GM18498 (cell line): ENCODE measurements at regions not wholly inside any gene's neighbourhood (a gene's known extent, or its start where the extent isn't known, plus 50 kb on each side); places are given as distances from the start of the nearest gene placed in this dataset.
"Not testable (repeated sequence)": the region's sequence is repeated elsewhere in the genome, so short reads cannot be mapped to it uniquely, and the experiment has no call there.

Source experiments
- ATAC-seq: cut with Tn5 transposase; IDR thresholded peaks from one replicate; pipeline ENCODE4 v1.9.1; 2021; ENCODE audit warnings: mild to moderate bottlenecking, moderate library complexity; ENCODE audit not compliant: unreplicated experiment

DNA sequence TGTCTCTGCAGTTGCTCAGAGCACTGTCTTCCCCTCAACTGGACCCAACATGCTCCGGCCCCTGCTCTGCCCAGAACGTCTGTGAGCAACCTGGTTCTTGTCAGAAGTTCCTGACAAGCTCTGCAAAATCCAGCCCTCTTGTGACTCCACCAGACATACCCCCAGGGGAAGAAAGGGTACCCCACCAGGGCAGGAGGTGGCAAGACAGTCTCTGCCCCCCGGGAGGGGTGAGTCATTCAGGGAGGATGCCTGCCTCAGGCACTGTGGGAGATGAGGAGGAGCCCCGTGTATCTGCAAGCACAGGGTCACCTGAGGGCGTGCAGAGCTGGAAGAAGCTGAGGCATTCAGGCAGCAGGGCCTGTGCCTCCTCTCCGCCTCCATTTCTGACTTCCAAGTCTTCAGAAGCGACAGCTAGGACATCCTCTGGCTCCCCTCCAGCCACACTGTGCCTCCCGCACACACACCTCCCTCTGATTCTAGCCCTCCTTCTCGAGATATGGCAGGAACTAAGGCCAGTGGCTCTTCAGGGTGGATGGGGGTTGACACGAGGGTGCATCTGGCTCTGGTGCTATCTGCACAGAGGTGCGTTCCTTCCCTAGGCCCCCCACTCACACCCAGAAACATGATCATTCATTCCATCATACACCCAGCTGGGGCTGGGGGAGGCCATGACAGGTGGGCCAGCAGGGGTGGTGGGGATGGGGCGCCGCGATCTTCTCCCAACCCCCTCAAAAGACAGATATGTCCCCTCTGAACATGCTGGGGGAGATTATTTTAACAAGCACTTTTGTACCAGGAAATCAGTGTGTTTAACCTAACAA is 222.2 kb downstream of the CYP26B1 start:
- ATAC-seq, result no peak

DNA sequence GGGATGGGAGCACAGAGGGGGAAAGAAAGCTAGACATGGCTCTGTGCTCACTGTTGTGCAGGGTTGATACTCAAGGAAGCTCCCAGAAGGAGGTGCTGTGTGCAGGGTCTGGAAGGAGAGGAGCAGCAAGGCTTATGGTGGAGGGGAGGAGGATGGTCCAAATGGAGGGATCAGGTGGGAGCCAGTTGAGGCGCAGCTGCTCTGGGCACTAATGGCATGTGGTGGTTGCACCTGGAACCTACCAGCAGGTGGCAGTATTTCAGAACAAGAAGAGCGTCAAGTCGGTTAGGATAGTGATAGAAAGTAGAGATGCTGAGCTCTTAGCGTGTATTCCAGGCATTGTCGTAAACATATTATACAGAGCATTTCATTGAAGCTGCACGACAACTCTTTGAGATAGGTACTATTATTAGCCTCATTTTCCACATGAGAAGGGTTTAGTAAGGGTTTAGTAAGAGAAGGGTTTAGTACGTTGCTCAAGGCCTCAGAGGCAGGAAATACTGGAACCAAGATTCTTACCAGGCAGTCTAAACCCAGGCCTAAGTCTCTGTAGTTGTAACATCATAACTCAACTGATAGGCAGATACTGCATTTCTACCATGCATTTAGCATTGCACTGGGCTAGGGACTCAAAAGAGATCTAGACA is 223.7 kb downstream of the CYP26B1 start:
- peak; percentile 77 for ATAC-seq

GRCh38 chr2:71923143-71923525 is 224.5 kb downstream of the CYP26B1 start:
- no peak for ATAC-seq

- no peak for ATAC-seq
Measured at GRCh38 chr2:71922499-71923142, 225.0 kb downstream of the CYP26B1 start.

DNA sequence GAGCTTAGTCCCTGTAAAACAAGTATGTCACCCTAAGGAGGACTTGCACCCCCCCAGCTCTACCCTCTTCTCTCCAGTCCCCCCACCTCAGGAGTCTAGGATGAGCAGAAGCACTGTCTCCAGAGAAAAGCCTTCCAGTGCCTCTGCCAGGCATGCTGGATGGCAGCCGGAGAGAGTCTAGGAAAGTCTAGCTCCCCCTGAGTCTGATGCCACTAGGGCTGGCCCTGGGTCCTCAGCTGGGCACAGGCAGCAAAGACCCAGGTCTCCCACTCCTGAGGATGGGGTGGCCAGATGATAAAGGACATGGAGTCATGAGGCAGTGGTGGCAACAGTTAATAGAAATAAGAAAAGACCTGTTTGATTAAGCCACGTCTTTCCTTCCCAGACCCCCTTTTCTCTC is 225.6 kb downstream of the CYP26B1 start:
- no peak for ATAC-seq

DNA sequence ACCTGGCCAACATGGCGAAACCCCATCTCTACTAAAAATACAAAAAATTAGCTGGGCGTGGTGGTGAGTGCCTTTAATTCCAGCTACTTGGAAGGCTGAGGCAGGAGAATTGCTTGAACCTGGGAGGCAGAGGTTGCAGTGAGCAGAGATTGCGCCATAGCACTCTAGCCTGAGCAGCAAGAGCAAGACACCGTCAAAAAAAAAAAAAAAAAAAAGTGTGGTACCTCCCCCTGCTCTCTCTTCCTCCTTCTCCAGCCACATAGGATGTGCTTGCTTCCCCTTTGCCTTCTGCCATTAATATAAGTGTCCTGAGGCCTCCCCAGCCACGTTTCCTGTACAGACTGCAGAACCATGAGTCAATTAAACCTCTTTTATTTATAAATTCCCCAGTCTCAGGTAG is 226.8 kb downstream of the CYP26B1 start:
- ATAC-seq, result not testable (repeated sequence)

- ATAC-seq, result no peak
Measured at GRCh38 chr2:71919708-71920107, 228.0 kb downstream of the CYP26B1 start.

DNA sequence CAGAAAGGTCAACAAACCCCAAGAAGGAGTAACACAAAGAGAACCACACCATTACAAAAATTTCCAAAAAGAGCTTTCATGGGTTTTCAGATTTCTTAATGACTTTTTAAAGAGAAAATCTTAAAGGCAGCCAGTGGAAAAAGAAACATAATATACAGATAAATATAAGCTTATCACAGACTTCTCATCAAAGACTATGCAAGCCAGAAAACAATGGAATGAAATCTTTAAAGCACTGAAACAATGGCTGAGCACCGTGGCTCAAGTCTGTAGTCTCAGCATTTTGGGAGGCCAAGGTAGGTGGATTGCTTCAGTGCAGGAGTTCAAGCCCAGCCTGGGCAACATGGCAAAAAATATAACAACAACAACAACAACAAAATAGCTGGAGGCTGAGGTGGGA is 237.4 kb downstream of the CYP26B1 start:
- ATAC-seq, result no peak

GRCh38 chr2:71908798-71909197 is 238.9 kb downstream of the CYP26B1 start:
- no peak for ATAC-seq

- ATAC-seq, result no peak
Measured at GRCh38 chr2:71907503-71907902, 240.2 kb downstream of the CYP26B1 start.

DNA sequence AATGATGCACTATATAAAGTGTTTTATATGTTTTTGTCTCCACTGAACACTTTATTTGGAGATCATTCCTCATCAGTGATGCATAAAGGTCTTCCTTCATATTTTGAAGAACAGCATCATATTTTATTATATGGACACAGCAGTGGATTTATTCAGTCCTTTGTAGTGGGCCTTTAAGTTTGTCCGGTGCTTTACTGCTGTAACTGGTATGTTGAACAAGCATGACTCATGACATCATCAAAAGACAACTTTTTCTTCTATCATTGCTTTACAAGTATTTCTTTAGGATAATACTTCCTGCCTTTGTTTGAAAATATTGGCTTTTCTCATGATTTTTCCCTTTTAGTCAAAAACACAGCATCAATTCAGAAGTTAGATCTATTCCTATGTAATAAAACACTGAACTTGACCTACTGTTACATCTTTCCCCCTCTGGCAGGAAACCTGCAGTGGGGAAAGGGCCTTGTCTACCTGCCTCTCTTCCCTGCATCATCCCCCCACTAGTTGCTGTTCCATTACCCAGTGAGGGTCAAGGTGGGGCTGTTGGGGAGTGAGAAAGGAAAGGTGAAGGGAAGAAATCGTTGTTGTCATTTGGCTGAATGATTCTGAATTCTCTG is 241.2 kb downstream of the CYP26B1 start:
- ATAC-seq, result no peak

GRCh38 chr2:71905205-71905604 is 242.5 kb downstream of the CYP26B1 start:
- ATAC-seq, result no peak

DNA sequence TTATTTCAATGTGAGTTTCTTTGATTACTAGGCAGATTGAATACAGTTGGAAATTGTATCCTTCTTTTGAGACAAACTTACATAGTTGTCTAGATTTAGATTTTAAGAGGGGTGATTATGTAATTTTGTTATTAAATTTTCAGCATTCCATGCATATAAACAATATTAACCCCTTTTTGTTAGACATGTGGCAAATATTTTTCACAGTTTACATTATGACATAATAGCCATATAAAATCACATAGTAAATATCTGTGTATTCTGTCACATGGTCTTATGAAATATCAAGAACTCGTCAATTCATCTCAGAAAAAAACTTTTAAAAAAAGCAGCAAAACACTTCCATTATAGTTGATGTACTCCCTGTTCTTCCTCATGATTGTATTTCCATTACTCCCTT is 243.8 kb downstream of the CYP26B1 start:
- no peak for ATAC-seq

- ATAC-seq, result no peak
Measured at GRCh38 chr2:71901466-71901865, 246.2 kb downstream of the CYP26B1 start.

GRCh38 chr2:71898851-71899681 is 248.6 kb downstream of the CYP26B1 start:
- no peak for ATAC-seq

DNA sequence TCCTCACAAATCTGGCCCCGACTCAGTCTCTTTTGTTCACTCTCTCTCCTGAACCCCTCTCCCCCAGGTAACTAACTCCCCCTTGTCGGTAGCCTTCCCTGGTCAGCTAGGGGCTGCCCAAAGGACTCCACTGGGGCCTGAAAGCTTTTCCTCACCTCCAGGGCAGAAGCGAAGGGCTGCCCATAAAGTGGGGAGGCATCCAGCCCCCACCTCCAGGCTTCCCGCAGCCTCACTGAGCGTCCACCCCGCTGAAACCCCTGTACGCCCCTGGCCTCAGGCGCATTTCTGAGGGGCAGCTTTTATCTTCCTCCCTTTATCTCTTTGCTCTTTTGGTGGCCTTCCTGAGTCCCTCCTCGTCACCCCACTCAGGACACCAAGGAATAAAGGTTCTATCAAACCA is 249.3 kb downstream of the CYP26B1 start:
- ATAC-seq, result no peak

DNA sequence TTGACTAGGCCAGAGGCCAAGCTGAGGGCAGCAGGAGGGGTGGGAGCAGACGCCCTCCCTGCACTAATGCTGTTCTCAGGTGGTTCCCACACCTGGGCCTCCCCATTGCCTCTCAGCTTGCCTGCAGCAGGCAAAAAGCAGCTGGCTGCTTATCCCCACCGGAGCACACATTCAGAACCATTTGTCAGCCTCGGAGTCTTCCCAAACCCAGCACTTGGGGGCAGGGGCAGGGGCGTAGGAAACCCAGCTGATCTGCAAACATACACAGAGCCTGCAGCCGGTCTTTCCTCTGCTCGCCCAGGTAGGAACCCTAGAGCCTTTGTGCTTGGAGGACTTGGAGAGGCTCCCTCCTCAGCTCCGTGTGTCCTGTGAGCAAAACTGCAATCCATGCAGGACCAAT is 249.8 kb downstream of the CYP26B1 start:
- no peak for ATAC-seq

- ATAC-seq, result no peak
Measured at GRCh38 chr2:71897137-71897480, 250.6 kb downstream of the CYP26B1 start.

GRCh38 chr2:71896385-71897136 is 251.1 kb downstream of the CYP26B1 start:
- no peak for ATAC-seq
